ENCODE measurements at regions not wholly inside any gene's neighbourhood (a gene's known extent, or its start where the extent isn't known, plus 50 kb on each side); places are given as distances from the start of the nearest gene placed in this dataset.

- FAIRE-seq: no peak
These were observed 301.7 kb downstream of the TCERG1L start for GRCh38 chr10:131009791-131010190.

GRCh38 chr10:131010965-131011575, 300.5 kb downstream of the TCERG1L start:
- Histone ChIP-seq H3K27ac (ENCODE audit: control insufficient read depth, insufficient read depth, low read length) (no peak overlapping the region), H3K36me3 (ENCODE audit: control insufficient read depth in 2 of 2, extremely low read depth in 1 of 2, insufficient read depth in 2 of 2, low read length in 2 of 2) (no peaks in the 10 kb centered on the region), H4K20me1 (ENCODE audit: control insufficient read depth, extremely low read depth, insufficient read depth, low read length) (no peaks in the 10 kb centered on the region), H3K4me3 (ENCODE audit: control insufficient read depth in 2 of 3, extremely low read depth in 1 of 3, insufficient read depth in 2 of 3, low read depth in 1 of 3, low read length in 3 of 3) (no peak overlapping the region), H3K9ac (ENCODE audit: control insufficient read depth, extremely low read depth, insufficient read depth, low read length) (no peak overlapping the region), H2AFZ (ENCODE audit: control insufficient read depth, low read length) (no peak overlapping the region), H3K9me1 (ENCODE audit: control insufficient read depth, extremely low read depth, insufficient read depth, low read length) (no peaks in the 10 kb centered on the region), H3K79me2 (ENCODE audit: control insufficient read depth, insufficient read depth, low read length) (no peaks in the 10 kb centered on the region), H3K4me2 (ENCODE audit: control insufficient read depth, extremely low read depth, insufficient read depth, low read depth, low read length) (no peak overlapping the region), H3K27me3 (ENCODE audit: control insufficient read depth, extremely low read depth, insufficient read depth, low read length) (no peaks in the 10 kb centered on the region), H3K9me3 (ENCODE audit: control insufficient read depth, low read depth, low read length) (peaks cover 10% of the 10 kb centered on the region), H3K4me1 (ENCODE audit: control insufficient read depth, extremely low read depth, insufficient read depth, low read length) (no peaks in the 10 kb centered on the region)
- no peak for TF ChIP-seq EZH2 (IDR thresholded peaks at IDR 0.05; ENCODE audit: low read length)
- TF ChIP-seq, protein P1, sequence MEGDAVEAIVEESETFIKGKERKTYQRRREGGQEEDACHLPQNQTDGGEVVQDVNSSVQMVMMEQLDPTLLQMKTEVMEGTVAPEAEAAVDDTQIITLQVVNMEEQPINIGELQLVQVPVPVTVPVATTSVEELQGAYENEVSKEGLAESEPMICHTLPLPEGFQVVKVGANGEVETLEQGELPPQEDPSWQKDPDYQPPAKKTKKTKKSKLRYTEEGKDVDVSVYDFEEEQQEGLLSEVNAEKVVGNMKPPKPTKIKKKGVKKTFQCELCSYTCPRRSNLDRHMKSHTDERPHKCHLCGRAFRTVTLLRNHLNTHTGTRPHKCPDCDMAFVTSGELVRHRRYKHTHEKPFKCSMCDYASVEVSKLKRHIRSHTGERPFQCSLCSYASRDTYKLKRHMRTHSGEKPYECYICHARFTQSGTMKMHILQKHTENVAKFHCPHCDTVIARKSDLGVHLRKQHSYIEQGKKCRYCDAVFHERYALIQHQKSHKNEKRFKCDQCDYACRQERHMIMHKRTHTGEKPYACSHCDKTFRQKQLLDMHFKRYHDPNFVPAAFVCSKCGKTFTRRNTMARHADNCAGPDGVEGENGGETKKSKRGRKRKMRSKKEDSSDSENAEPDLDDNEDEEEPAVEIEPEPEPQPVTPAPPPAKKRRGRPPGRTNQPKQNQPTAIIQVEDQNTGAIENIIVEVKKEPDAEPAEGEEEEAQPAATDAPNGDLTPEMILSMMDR (optimal IDR thresholded peaks at IDR 0.05 in 1 of 3, IDR thresholded peaks at IDR 0.05 in 1 of 3, conservative IDR thresholded peaks at IDR 0.05 in 1 of 3; ENCODE audit: extremely low read depth in 1 of 3, insufficient read depth in 2 of 3, low read length in 3 of 3): no peak
- no peak for FAIRE-seq
- DNase-seq (ENCODE audit: low read depth, low spot score): no peak
- dilution Hi-C loops (cut with MboI; ENCODE audit: extremely low pct_ligation_motif_present, low sequenced_read_pairs): no loop called here

More at GRCh38 chr10:131009791-131010190, 301.7 kb downstream of the TCERG1L start:
- Histone ChIP-seq H2AFZ (ENCODE audit: control insufficient read depth, low read length) (no peak overlapping the region), H3K9me3 (ENCODE audit: control insufficient read depth, low read depth, low read length) (peaks cover 8% of the 10 kb centered on the region), H3K27ac (ENCODE audit: control insufficient read depth, insufficient read depth, low read length) (no peak overlapping the region), H3K36me3 (ENCODE audit: control insufficient read depth in 2 of 2, extremely low read depth in 1 of 2, insufficient read depth in 2 of 2, low read length in 2 of 2) (no peaks in the 10 kb centered on the region), H3K9ac (ENCODE audit: control insufficient read depth, extremely low read depth, insufficient read depth, low read length) (no peak overlapping the region), H3K9me1 (ENCODE audit: control insufficient read depth, extremely low read depth, insufficient read depth, low read length) (no peaks in the 10 kb centered on the region), H3K4me1 (ENCODE audit: control insufficient read depth, extremely low read depth, insufficient read depth, low read length) (no peaks in the 10 kb centered on the region), H4K20me1 (ENCODE audit: control insufficient read depth, extremely low read depth, insufficient read depth, low read length) (no peaks in the 10 kb centered on the region), H3K4me2 (ENCODE audit: control insufficient read depth, extremely low read depth, insufficient read depth, low read depth, low read length) (no peak overlapping the region), H3K27me3 (ENCODE audit: control insufficient read depth, extremely low read depth, insufficient read depth, low read length) (no peaks in the 10 kb centered on the region), H3K79me2 (ENCODE audit: control insufficient read depth, insufficient read depth, low read length) (no peaks in the 10 kb centered on the region), H3K4me3 (ENCODE audit: control insufficient read depth in 2 of 3, extremely low read depth in 1 of 3, insufficient read depth in 2 of 3, low read depth in 1 of 3, low read length in 3 of 3) (no peak overlapping the region)
- DNase-seq (ENCODE audit: low read depth, low spot score): no peak
- TF ChIP-seq, protein P1 (optimal IDR thresholded peaks at IDR 0.05 in 1 of 3, IDR thresholded peaks at IDR 0.05 in 1 of 3, conservative IDR thresholded peaks at IDR 0.05 in 1 of 3; ENCODE audit: extremely low read depth in 1 of 3, insufficient read depth in 2 of 3, low read length in 3 of 3): no peak
- TF ChIP-seq EZH2 (IDR thresholded peaks at IDR 0.05; ENCODE audit: low read length): no peak
- dilution Hi-C loops (cut with MboI; ENCODE audit: extremely low pct_ligation_motif_present, low sequenced_read_pairs): no loop called here
